Uterus (tissue), 3 donors: ENCODE measurements at regions not wholly inside any gene's neighbourhood (a gene's known extent, or its start where the extent isn't known, plus 50 kb on each side); places are given as distances from the start of the nearest gene placed in this dataset.

Source experiments
- DNase-seq, 2 donors: peaks; one replicate each; pipeline ENCODE4 v3.0.0-alpha.2; 2019 to 2020
- H3K27ac ChIP-seq, 2 donors: fragments of 200-600 bp; sonication (generic); 1 replicate in 1 of 2; 2 replicates in 1 of 2; pipeline ENCODE4 v1.5.1; 2016 to 2018
- H3K27me3 ChIP-seq, 2 donors: fragments of 200-600 bp; sonication (generic); one replicate each; pipeline ENCODE4 v1.5.1; 2018 to 2019; ENCODE audit warnings: control low read depth in 1 of 2
- H3K36me3 ChIP-seq, 2 donors: fragments of 200-600 bp; sonication (generic); one replicate each; pipeline ENCODE4 v1.5.1; 2019; ENCODE audit warnings: control low read depth in 1 of 2
- H3K4me1 ChIP-seq, 2 donors: fragments of 200-600 bp; sonication (generic); one replicate each; pipeline ENCODE4 v1.5.1; 2018 to 2019; ENCODE audit warnings: control low read depth in 1 of 2
- H3K4me3 ChIP-seq, 2 donors: fragments of 200-600 bp; sonication (generic); 1 replicate in 1 of 2; 2 replicates in 1 of 2; pipeline ENCODE4 v1.5.1; 2018 to 2019; ENCODE audit warnings: mild to moderate bottlenecking in 1 of 2
- H3K9me3 ChIP-seq, 2 donors: fragments of 200-600 bp; sonication (generic); one replicate each; pipeline ENCODE4 v1.5.1; 2019; ENCODE audit warnings: control low read depth in 1 of 2
- POLR2A ChIP-seq, 2 donors: fragments of 450-650 bp; IDR thresholded peaks; one replicate each; pipeline ENCODE4 v1.6.1; 2016; ENCODE audit warnings: antibody characterized with exemption in 2 of 2, mild to moderate bottlenecking in 1 of 2, moderate library complexity in 1 of 2
- intact Hi-C: fragments of 100-400 bp; cut with DNase I; formaldehyde crosslinking; loops from one replicate; pipeline ENCODE4 v1.15.1; 2023; ENCODE audit warnings: low total_unique reads
- TF ChIP-seq, protein P1 (sequence below), 4 experiments: fragments of 200-600 bp in 2 of 4; fragments of 450-650 bp in 2 of 4; sonication (generic) in 2 of 4; IDR thresholded peaks; one replicate each; pipeline ENCODE4 v1.5.1; 2016 to 2019; ENCODE audit warnings: antibody characterized with exemption in 4 of 4, mild to moderate bottlenecking in 2 of 4, moderate library complexity in 1 of 4
- donor health status: DM: yes; HTN: yes; CAD: no.

GRCh38 chr17:33475594-33475993 is 182.5 kb upstream of the ASIC2 start:
- intact Hi-C loops = no loop called here
- H3K27me3 ChIP-seq = no peaks in the 10 kb centered on the region
- H3K4me3 ChIP-seq = no peak overlapping the region
- H3K36me3 ChIP-seq = no peaks in the 10 kb centered on the region
- H3K27ac ChIP-seq = no peak overlapping the region
- DNase-seq = no peak
- no peaks in the 10 kb centered on the region for H3K4me1 ChIP-seq
- TF ChIP-seq POLR2A (IDR thresholded peaks at IDR 0.05) = no peak
- TF ChIP-seq, protein P1, sequence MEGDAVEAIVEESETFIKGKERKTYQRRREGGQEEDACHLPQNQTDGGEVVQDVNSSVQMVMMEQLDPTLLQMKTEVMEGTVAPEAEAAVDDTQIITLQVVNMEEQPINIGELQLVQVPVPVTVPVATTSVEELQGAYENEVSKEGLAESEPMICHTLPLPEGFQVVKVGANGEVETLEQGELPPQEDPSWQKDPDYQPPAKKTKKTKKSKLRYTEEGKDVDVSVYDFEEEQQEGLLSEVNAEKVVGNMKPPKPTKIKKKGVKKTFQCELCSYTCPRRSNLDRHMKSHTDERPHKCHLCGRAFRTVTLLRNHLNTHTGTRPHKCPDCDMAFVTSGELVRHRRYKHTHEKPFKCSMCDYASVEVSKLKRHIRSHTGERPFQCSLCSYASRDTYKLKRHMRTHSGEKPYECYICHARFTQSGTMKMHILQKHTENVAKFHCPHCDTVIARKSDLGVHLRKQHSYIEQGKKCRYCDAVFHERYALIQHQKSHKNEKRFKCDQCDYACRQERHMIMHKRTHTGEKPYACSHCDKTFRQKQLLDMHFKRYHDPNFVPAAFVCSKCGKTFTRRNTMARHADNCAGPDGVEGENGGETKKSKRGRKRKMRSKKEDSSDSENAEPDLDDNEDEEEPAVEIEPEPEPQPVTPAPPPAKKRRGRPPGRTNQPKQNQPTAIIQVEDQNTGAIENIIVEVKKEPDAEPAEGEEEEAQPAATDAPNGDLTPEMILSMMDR (IDR thresholded peaks at IDR 0.05) = no peak
- no peaks in the 10 kb centered on the region for H3K9me3 ChIP-seq

DNA sequence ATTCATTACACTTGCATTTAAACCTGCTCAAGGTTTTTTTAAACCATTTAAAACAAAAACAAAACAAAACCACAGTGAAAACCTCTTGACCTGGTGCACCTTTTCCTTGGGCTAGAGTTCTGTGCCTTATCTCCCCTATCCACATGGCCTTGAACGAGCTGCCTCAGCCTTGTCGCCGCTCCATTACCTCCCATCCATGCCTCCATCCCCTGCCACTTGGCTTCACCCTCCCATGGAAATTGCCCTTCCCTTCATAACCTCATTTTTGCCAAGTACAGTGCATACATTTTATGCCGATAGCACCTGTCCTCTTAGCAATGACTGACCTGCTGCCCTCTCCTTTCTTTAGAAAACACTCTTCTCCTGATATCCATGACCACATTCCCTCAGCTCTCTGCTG is 188.6 kb upstream of the ASIC2 start:
- no peak for TF ChIP-seq POLR2A (IDR thresholded peaks at IDR 0.05)
- TF ChIP-seq, protein P1 (IDR thresholded peaks at IDR 0.05) = no peak

DNA sequence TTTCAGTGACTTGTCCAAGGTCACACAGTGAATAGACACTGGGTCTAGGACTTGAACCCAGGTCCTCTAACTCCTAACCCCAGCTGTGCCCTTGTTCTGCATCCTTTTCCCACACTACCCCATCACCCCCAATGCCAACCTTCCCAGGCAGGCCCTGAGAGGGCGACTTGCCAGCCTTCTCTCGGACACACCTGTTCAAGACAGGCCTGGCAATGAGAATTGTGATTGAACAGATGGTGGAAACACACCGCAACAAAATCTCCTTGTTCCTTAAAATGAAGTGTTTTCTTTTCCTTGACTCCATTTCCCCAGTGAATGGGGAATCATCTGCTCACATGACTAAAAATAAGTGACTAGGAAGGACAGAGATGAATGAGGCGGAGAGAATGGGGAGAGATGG is 189.5 kb upstream of the ASIC2 start:
- no peaks in the 10 kb centered on the region for H3K27me3 ChIP-seq
- no peaks in the 10 kb centered on the region for H3K36me3 ChIP-seq
- no peak overlapping the region for H3K4me3 ChIP-seq
- no peaks in the 10 kb centered on the region for H3K9me3 ChIP-seq
- intact Hi-C loops = no loop called here
- no peak for DNase-seq
- H3K27ac ChIP-seq = no peak overlapping the region
- TF ChIP-seq POLR2A (IDR thresholded peaks at IDR 0.05) = no peak
- TF ChIP-seq, protein P1 (IDR thresholded peaks at IDR 0.05) = no peak
- H3K4me1 ChIP-seq = no peaks in the 10 kb centered on the region

More for the DNA sequence above, 188.6 kb upstream of the ASIC2 start:
- Histone ChIP-seq H3K9me3 (no peaks in the 10 kb centered on the region), H3K36me3 (no peaks in the 10 kb centered on the region), H3K27ac (no peak overlapping the region), H3K4me1 (no peaks in the 10 kb centered on the region), H3K4me3 (no peak overlapping the region), H3K27me3 (no peaks in the 10 kb centered on the region)
- no peak for DNase-seq
- intact Hi-C loops = no loop called here

- Histone ChIP-seq H3K36me3 (no peaks in the 10 kb centered on the region), H3K4me1 (no peaks in the 10 kb centered on the region), H3K27me3 (no peaks in the 10 kb centered on the region), H3K4me3 (no peak overlapping the region), H3K27ac (no peak overlapping the region), H3K9me3 (no peaks in the 10 kb centered on the region)
- TF ChIP-seq, protein P1 (IDR thresholded peaks at IDR 0.05) = no peak
- no peak for TF ChIP-seq POLR2A (IDR thresholded peaks at IDR 0.05)
- intact Hi-C loops = no loop called here
- DNase-seq = no peak
Observed at GRCh38 chr17:33484559-33484958, 191.5 kb upstream of the ASIC2 start.

GRCh38 chr17:33486135-33486885 is 193.2 kb upstream of the ASIC2 start:
- no peak for TF ChIP-seq POLR2A (IDR thresholded peaks at IDR 0.05)
- TF ChIP-seq, protein P1 (IDR thresholded peaks at IDR 0.05) = no peak
- no peak overlapping the region for H3K27ac ChIP-seq

More at GRCh38 chr17:33486135-33486885, 193.2 kb upstream of the ASIC2 start:
- Histone ChIP-seq H3K9me3 (no peaks in the 10 kb centered on the region), H3K27me3 (no peaks in the 10 kb centered on the region), H3K4me3 (no peak overlapping the region), H3K36me3 (no peaks in the 10 kb centered on the region), H3K4me1 (no peaks in the 10 kb centered on the region)
- no peak for DNase-seq
- intact Hi-C loops = no loop called here
